ENCODE measurements at regions not wholly inside any gene's neighbourhood (a gene's known extent, or its start where the extent isn't known, plus 50 kb on each side); places are given as distances from the start of the nearest gene placed in this dataset.

DNA sequence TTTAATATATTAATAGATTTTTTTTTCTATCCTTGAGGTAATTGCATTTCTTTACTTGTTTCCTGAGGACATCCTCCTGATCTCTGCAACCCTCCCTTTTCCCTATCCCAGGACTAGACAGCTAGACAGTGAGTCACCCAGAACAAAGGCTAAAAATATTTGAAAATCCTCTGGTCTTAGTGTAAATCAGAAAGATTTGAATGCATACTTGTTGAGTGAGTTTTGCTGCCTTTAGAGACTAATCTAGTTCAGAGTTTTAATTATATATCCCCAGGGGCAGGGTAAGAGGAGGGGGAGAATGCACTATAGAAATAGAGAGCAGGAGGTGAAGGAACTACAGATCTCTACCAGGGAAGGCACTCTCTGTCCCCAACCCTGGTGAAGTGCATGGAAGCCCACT lies 202.3 kb upstream of the TCF4 start:
- H3K27ac Mint-ChIP-seq, result no peak overlapping the region
- H3K9me3 Mint-ChIP-seq, result peaks cover 9 to 16% of the 10 kb centered on the region in 2 donors
- ATAC-seq (no peak), DNase-seq (ENCODE audit: low spot score in 2 of 2) (no peak)
- H3K36me3 Mint-ChIP-seq, result no peaks in the 10 kb centered on the region

DNA sequence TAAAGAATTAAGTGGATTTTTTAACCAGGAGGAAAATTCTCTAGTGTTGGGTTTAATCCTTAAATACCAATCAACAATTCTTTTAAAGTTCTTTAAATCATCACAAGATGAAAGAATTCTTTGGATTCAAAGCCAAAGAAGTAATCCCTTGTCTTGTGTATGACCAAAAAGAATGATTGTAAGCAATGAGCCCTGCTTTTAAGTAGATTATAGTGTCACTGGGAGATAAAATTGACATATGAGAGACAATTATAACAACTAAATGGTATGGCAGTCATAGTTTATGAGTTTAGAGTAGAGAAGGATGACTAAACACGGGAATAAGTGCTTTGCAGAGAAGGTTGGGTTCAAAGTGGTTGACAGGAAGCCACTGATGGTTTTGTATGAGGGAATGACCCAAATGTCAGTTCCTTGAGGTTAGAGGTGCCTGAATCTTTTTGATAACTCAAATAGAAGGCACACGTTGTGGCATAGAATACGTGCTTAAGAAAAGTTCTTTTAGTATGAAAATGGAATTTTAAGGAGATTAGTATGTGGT lies 199.6 kb upstream of the TCF4 start:
- H3K9me3 Mint-ChIP-seq, result peaks cover 9 to 21% of the 10 kb centered on the region in 2 donors
- no peak for ATAC-seq
- H3K36me3 Mint-ChIP-seq, result no peaks in the 10 kb centered on the region
- no peak overlapping the region for H3K27ac Mint-ChIP-seq
- DNase-seq (ENCODE audit: low spot score in 2 of 2), result no peak

- ATAC-seq, result no peak
- no peaks in the 10 kb centered on the region for H3K36me3 Mint-ChIP-seq
- DNase-seq (ENCODE audit: low spot score in 2 of 2), result no peak
- H3K9me3 Mint-ChIP-seq, result peaks cover 9 to 18% of the 10 kb centered on the region in 2 donors
- H3K27ac Mint-ChIP-seq, result no peak overlapping the region
These were observed 198.8 kb upstream of the TCF4 start for GRCh38 chr18:55786651-55787272.

DNA sequence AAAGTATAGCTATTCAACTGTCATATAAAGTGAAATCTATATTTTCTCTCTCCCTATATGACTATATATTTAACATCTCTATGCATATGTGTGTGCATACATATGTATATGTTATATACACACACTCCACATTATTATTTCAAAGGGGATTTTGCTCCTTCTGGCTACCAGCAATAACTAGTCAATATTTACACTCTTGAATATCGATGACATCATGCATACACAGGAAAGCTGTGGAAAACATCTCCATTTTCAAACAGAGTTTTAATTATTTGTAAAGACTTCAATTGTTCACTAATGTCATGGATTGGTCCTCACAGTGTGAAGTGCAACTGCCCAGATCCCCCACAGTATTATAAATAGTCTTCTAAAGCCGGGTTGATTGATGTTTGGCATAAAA lies 195.9 kb upstream of the TCF4 start:
- Mint-ChIP-seq H3K36me3 (no peaks in the 10 kb centered on the region), H3K27ac (no peak overlapping the region), H3K9me3 (peaks cover 5 to 14% of the 10 kb centered on the region in 2 donors)
- ATAC-seq, result no peak
- no peak for DNase-seq (ENCODE audit: low spot score in 2 of 2)

- no peak overlapping the region for H3K27ac Mint-ChIP-seq
- no peak for ATAC-seq
These were observed 193.5 kb upstream of the TCF4 start for GRCh38 chr18:55781481-55781957.

DNA sequence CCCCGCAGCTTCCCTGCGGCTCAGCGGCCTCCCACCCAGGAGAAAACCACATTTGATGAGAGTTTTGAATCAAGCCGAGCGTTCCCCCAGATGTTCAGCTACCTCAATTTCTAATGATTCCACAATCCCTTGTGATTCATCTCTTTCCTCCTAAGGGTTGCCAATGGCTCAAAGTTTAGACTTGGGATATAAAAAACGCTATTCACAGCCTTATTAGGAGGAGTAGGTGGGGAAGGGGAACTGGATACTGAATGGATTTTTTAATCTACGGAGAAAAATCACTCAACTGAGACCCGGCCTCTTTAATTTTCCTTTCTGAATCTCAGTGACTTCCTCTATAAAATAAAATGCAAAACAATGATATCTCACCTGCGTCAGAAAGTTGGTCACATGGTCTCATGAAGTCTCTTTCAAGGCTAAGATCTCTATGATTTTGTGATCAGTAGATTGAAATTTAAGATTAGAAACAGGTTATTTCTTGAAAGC lies 192.6 kb upstream of the TCF4 start:
- H3K27ac Mint-ChIP-seq, result no peak overlapping the region
- no peak for ATAC-seq
- DNase-seq (ENCODE audit: low spot score in 2 of 2), result no peak
- H3K36me3 Mint-ChIP-seq, result no peaks in the 10 kb centered on the region
- peaks cover 0 to 5% of the 10 kb centered on the region in 2 donors for H3K9me3 Mint-ChIP-seq

More at GRCh38 chr18:55781481-55781957, 193.5 kb upstream of the TCF4 start:
- DNase-seq (ENCODE audit: low spot score in 2 of 2), result no peak
- Mint-ChIP-seq H3K9me3 (peaks cover 0 to 5% of the 10 kb centered on the region in 2 donors), H3K36me3 (no peaks in the 10 kb centered on the region)

DNA sequence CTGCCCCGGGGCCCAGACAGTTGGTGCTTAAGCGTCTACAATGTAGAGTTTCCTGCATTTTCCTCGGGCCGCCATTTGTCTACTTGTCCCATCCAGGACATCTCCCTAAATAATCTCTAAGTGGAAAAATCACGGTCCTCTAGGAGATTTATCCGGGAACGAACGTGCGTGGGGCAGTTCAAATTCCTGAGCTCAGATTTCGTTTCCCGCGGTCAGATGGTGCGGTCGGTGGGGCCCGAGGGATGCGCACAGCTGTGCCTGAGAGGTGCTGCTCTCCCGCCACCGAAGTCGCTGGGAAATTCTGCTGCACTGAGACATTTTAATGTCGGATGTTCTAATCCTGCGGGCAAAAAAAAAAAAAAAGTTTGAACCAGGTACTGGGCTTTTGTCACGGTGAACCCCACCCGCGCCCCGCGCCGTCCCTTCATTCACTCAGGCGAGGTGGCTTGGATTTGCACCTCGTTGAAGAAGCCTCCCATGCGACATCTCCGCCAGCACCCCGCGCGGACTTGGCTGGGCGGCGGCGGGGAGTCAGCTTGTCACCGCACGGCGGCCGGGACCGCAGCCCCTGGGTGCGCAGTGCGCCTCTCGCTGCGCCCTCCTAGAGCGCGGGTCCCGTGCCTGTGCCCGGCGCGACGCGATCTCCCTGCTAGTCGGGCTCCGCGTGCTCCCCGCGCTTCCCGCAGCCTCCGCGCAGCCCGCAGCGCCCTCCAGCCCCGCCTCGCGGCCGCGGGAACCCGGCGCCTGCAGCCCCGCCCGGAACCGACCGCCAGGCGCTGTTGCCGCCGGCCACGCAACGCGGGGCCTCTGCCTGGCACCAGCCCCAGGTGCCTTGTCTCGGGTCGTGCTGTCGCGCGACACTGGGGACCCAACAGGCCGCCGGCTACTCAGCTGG lies 191.9 kb upstream of the TCF4 start:
- DNase-seq (ENCODE audit: low spot score in 2 of 2) (no peak), ATAC-seq (no peak)
- Mint-ChIP-seq H3K36me3 (no peaks in the 10 kb centered on the region), H3K9me3 (peaks cover 0 to 5% of the 10 kb centered on the region in 2 donors), H3K27ac (no peak overlapping the region)

DNA sequence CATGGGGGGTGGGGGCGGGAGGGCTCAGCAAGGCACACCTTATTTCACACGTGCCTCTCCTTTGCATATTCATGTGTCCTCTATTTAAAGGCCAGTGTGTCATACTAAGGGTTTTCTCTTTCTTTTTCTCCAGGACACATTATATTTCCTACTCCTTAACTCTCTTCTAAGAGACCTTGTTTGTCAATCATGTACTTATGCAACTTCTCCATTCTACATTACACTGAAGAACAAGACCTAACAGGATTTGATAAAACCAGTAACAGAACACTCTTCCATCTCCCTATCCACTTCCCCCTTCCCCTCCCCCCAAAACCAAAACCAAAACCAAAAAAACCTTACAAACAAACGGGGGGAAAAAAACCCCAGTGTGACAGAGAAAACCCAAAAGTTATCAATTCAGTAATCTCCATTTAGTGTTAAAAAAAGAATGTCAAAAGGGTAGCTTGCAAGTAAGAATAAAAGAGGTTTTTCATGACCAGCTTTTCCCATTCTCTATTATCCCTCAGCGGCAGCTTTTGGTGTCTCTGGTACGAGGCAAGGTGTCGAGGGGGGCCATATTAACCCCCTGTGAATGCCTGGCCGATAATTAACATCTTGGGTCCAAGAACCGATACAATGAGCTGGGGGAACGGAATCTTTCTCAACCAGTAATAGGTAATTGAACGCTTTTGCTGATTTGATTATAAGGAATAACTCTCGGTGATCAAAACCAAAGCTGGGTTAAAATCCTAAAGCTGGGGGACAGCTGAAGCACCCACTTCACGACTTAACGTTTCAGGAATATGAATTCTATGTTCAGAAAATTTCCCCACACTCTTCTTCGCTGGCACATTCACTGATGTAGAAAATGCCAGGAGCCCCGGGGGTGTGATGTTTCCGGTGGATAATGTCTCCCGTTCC lies 191.0 kb upstream of the TCF4 start:
- H3K9me3 Mint-ChIP-seq, result peaks cover 0 to 5% of the 10 kb centered on the region in 2 donors
- no peak for ATAC-seq
- no peaks in the 10 kb centered on the region for H3K36me3 Mint-ChIP-seq
- H3K27ac Mint-ChIP-seq, result no peak overlapping the region
- DNase-seq (ENCODE audit: low spot score in 2 of 2), result no peak

GRCh38 chr18:55777666-55778304 lies 189.8 kb upstream of the TCF4 start:
- ATAC-seq (no peak), DNase-seq (ENCODE audit: low spot score in 2 of 2) (no peak)
- H3K36me3 Mint-ChIP-seq, result no peaks in the 10 kb centered on the region
- H3K27ac Mint-ChIP-seq, result no peak overlapping the region
- peaks cover 0 to under 1% of the 10 kb centered on the region in 2 donors for H3K9me3 Mint-ChIP-seq

DNA sequence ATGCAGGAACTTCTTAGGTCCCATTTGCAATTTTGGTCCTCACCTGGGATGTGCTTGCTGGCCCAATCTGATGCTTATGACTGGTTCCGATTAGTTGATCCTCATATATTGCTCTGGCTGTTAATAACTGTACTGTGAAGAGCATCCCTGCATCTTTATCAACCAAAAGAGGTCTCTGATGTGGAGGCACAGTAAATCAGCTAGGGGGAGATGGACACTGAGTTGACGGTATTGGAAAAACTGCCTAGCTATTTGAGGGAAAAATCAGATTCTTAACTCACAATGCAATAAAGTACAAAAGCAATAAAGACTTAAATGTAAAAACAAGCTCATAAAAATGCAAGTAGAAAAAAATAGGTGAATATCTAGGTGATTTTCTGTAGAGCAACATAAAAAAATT lies 188.0 kb upstream of the TCF4 start:
- H3K27ac Mint-ChIP-seq, result no peak overlapping the region
- H3K9me3 Mint-ChIP-seq, result no peaks in the 10 kb centered on the region
- DNase-seq (ENCODE audit: low spot score in 2 of 2) (no peak), ATAC-seq (no peak)
- no peaks in the 10 kb centered on the region for H3K36me3 Mint-ChIP-seq

GRCh38 chr18:55774505-55774904 lies 186.5 kb upstream of the TCF4 start:
- Mint-ChIP-seq H3K27ac (no peak overlapping the region), H3K36me3 (no peaks in the 10 kb centered on the region), H3K9me3 (no peaks in the 10 kb centered on the region)
- ATAC-seq (no peak), DNase-seq (ENCODE audit: low spot score in 2 of 2) (no peak)

DNA sequence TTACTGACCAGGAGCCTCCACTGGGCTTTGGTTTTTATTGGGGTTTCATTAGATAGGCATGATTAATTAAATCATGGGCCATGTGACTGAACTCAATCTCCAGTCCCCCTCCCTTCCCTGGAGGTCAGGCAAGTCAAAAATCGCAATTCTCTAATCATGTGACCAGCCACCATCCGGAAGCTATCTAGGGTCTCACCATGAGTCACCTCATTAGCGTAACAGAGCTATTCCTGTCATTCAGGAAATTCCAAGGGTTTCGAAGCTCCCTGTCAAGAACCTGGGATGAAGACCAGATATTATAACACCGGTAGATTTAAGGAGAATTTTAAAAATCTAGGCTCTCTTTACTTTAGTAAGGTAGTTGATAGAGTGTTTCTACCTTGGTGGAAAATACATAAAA lies 180.3 kb upstream of the TCF4 start:
- no peaks in the 10 kb centered on the region for H3K9me3 Mint-ChIP-seq
- H3K36me3 Mint-ChIP-seq, result no peaks in the 10 kb centered on the region
- H3K27ac Mint-ChIP-seq, result no peak overlapping the region
- no peak for DNase-seq (ENCODE audit: low spot score in 2 of 2)
- ATAC-seq, result no peak

DNA sequence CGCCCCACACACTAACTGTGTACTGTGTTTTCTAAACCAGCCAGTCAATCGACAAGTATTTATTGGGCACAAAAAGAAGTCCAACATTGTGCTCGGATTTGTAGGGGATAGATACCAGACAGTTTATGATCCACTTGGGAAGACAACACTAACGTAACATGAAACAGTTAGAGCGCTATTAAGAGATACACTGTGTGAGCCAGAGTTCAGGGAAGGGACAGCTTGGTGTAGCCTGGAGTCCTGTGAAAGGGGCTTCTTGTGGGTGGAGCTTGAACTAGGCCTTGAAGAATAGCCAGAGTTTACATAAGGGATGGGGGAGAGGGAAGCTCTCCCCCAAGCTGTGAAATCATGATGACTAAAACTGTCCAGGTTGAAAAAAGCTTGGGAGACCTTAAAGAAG lies 176.4 kb upstream of the TCF4 start:
- Mint-ChIP-seq H3K27ac (no peak overlapping the region), H3K36me3 (no peaks in the 10 kb centered on the region), H3K9me3 (no peaks in the 10 kb centered on the region)
- ATAC-seq (no peak), DNase-seq (ENCODE audit: low spot score in 2 of 2) (no peak)

GRCh38 chr18:55763805-55764204 lies 175.8 kb upstream of the TCF4 start:
- Mint-ChIP-seq H3K9me3 (no peaks in the 10 kb centered on the region), H3K27ac (no peak overlapping the region), H3K36me3 (no peaks in the 10 kb centered on the region)
- no peak for ATAC-seq
- DNase-seq (ENCODE audit: low spot score in 2 of 2), result no peak

- DNase-seq (ENCODE audit: low spot score in 2 of 2), result no peak
- H3K27ac Mint-ChIP-seq, result no peak overlapping the region
- no peak for ATAC-seq
- no peaks in the 10 kb centered on the region for H3K36me3 Mint-ChIP-seq
- no peaks in the 10 kb centered on the region for H3K9me3 Mint-ChIP-seq
These were observed 175.3 kb upstream of the TCF4 start for GRCh38 chr18:55763298-55763697.

GRCh38 chr18:55762424-55762823 lies 174.4 kb upstream of the TCF4 start:
- ATAC-seq (no peak), DNase-seq (ENCODE audit: low spot score in 2 of 2) (no peak)
- Mint-ChIP-seq H3K36me3 (no peaks in the 10 kb centered on the region), H3K27ac (no peak overlapping the region), H3K9me3 (no peaks in the 10 kb centered on the region)
